ENCODE measurements at regions not wholly inside any gene's neighbourhood (a gene's known extent, or its start where the extent isn't known, plus 50 kb on each side); places are given as distances from the start of the nearest gene placed in this dataset.

DNA sequence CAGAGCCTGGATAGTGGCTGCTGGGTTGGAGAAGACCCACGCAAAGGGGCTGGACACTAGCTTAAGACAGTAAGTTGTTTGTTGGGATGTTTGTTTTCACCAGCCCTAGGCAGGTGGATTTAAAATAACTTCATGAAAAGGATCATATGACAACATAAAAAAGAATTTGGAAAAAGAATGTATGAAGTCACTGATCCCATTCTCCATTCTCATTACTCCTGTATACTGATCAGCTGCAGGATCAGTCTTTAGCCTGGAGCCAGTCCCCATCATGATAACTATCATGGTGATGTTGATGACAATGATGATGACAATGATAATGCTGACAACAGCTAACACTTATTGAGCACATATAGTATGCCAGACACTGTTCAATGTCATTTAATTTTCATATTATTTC, 92.1 kb upstream of the IFNE start:
- TF ChIP-seq CTCF (IDR thresholded peaks at IDR 0.05; ENCODE audit: low read depth, low read length, missing input control) (no peak), YY1 (IDR thresholded peaks at IDR 0.05) (no peak), MAX (IDR thresholded peaks at IDR 0.05) (no peak)

Measured in liver (tissue), 2 donors.